CD4-positive, alpha-beta T cell treated with Interferon alpha-2 for 1 hour (primary cell): ENCODE measurements at regions not wholly inside any gene's neighbourhood (a gene's known extent, or its start where the extent isn't known, plus 50 kb on each side); places are given as distances from the start of the nearest gene placed in this dataset.

Source experiments
- DNase-seq, 2 donors: peaks; one replicate each; pipeline ENCODE4 v3.0.0-alpha.2; 2020 to 2022

- DNase-seq: no peak
Observed at GRCh38 chr20:40808936-40809335, 119.9 kb upstream of the MAFB start.

- no peak for DNase-seq
Observed at GRCh38 chr20:40809361-40809760, 120.3 kb upstream of the MAFB start.

- no peak for DNase-seq
Observed at GRCh38 chr20:40810332-40811000, 121.4 kb upstream of the MAFB start.

DNA sequence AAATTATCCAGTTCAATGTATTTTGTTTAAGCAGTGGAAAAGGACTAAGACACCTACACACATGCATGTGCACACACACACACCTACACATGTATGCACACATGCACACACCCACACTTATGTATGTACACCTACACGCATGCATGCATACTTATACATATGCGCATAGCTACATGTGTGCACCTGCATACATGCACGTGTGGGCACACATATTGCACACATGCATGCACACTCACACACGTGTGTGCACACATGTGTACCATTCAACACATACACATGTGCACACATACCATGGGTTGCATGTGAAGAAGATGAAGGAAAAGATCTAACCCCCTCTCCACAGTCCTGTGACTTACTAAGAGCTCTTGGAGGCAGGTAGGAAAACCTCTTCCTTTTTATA, 122.0 kb upstream of the MAFB start:
- no peak for DNase-seq

GRCh38 chr20:40811660-40812414, 122.8 kb upstream of the MAFB start:
- no peak for DNase-seq

- DNase-seq: no peak
Observed at GRCh38 chr20:40812415-40812925, 123.4 kb upstream of the MAFB start.

GRCh38 chr20:40813029-40813431, 124.0 kb upstream of the MAFB start:
- DNase-seq: no peak

GRCh38 chr20:40813708-40814630, 124.9 kb upstream of the MAFB start:
- no peak for DNase-seq

DNA sequence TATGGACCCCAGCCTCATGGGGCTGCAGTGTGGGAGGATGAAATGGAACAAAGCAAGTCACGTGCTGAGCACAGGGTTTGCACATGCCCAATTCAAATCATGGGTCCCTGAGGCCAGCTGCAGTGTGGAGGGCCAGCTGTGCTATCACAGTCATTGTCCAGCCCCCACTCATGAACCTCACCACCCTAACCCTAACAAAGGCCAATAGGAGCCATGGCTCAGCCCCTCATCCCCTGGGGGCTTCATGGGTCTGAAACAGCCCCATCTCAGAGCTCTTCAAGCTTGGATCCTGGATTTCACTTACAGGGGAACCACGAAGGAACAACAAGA, 125.6 kb upstream of the MAFB start:
- DNase-seq: no peak

GRCh38 chr20:40815156-40816038, 126.4 kb upstream of the MAFB start:
- DNase-seq: no peak

DNA sequence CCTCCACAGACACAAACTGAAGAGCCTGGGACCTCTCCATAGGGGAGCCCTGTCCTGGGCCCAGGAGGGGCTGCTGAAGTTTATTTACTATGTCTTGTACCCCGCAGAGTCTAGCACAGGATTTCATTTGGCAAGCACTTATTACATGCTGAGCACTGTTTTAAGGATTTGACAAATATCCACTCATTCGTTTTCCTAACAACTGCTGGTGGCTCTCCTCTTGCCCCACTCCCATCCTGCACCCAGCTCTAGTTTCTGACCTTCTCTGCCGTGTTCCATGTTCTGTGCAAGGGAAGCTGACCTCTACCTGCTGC, 127.0 kb upstream of the MAFB start:
- no peak for DNase-seq

DNA sequence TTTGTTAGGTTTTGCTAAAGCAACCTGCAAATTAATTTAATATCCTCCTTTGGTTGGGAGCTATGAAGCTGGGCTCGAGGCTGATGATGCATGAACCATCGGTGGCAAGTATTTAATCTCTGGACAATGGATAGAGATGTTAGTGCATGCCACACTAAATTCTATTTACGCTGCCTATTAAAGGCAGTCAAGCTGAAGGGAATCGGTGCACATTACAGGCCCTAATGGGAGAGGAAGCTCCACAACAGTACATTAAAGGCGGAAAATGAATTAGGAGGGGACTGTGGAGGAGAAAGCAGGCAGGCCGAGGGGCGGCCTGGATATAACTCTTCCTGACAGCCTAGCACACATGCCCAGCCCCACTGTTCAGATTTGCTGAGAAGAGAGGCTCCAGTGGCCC, 132.4 kb upstream of the MAFB start:
- DNase-seq: no peak

GRCh38 chr20:40826699-40827098, 137.7 kb upstream of the MAFB start:
- DNase-seq: no peak

DNA sequence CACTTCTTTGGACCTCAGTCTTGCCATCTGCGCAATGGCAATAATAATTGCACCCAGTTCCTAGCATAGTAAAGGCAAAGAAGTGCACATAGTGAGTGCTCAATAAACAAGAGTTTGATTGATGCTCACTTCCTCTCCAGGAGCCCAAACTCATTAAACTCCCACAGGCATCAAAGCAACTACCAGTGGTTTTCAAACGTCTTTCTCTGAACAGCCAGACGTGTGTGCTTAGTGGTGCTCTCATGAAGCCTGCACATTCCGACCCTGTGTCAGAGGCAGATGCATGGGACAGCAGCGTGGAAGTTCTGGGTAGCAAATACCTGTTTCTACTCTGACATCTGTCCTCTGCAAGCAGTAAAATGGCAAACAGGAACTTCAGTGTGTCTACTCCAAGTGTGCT, 146.3 kb upstream of the MAFB start:
- DNase-seq: no peak

DNA sequence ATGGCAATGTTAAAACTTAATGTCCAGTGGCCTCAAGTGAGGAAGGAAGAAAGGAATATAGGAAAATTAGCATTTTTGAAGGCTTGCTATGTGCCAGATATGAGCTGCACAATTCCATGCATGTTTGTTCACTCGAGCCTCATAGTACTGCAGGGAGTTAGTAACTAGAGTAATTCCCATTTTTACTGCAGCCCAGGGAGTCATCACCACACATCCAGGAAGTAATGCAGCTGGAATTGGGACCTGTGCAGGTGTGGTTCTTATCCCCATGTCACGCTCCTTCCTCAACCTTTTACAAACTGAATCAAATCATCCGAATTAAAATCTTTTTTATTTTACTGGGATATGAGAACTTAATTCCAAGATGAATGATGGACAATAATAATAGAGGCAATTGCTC, 149.5 kb upstream of the MAFB start:
- DNase-seq: no peak

- DNase-seq: no peak
Observed at GRCh38 chr20:40843251-40843650, 154.2 kb upstream of the MAFB start.

DNA sequence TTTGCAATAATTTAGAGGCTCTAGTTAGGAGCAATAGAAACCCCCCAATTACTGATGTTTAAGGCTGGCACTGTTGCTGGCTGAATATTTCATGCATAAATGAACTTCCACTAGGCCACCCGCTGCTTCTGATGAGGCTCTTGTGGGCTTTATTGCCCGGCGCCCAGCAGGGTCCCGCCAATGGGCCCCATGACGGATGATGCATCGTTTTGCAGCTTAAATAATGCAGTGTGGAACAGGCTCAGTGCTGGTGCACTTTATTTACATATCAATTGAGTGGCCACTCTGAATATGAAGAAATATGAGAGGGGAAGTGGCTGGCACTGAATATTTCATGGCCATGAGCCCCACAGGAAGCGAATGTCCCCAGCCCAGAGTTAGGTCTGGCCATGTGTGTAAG, 155.3 kb upstream of the MAFB start:
- DNase-seq: no peak

- DNase-seq: no peak
Observed at GRCh38 chr20:40848096-40848495, 159.1 kb upstream of the MAFB start.

DNA sequence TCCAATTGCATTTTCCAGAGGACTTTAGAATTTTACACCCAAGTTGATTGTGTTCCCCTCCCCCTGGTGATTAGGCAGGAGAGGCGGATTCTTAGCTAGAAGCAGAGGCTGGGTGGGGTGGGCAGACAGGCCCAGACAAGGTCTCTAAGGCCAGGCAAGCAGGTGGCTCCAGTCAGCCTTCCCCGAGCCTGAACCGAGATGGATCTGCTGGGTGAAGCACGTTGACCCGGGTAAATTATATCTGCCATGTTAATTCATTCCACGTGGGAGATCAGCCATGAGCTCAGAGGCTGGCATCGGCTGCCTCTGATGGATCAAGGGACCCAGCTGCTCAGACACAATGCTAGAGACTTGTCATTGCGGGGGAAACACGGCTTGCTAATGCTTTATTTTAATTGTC, 159.5 kb upstream of the MAFB start:
- no peak for DNase-seq

- no peak for DNase-seq
Observed at GRCh38 chr20:40849456-40849855, 160.4 kb upstream of the MAFB start.

- DNase-seq: no peak
Observed at GRCh38 chr20:40851051-40851450, 162.0 kb upstream of the MAFB start.

- DNase-seq: no peak
Observed at GRCh38 chr20:40855269-40855668, 166.2 kb upstream of the MAFB start.

- DNase-seq: no peak
Observed at GRCh38 chr20:40856653-40857052, 167.6 kb upstream of the MAFB start.
